Panc1 (cell line): ENCODE measurements at regions not wholly inside any gene's neighbourhood (a gene's known extent, or its start where the extent isn't known, plus 50 kb on each side); places are given as distances from the start of the nearest gene placed in this dataset.

Experiments
- ATAC-seq: fragments of 200-7000 bp; cut with Tn5 transposase; 2 replicates; pipeline ENCODE4 v1.9.1; 2020; ENCODE audit warnings: mild to moderate bottlenecking, moderate library complexity
- BruUV-seq: library from RNA; stranded (reverse); fragments of 400-500 nt; replicated peaks from 2 replicates; lab custom pipeline; 2021; lab: Mats Ljungman, UMichigan
- CTCF ChIA-PET: fragments of 300-600 bp; sonication (Branson Sonifier 250); formaldehyde crosslinking; loops from one replicate; lab custom pipeline; 2022; ENCODE audit warnings: antibody characterized with exemption; lab: Charles Lee
- POLR2A ChIA-PET: fragments of 300-600 bp; sonication (Branson Sonifier 250); formaldehyde crosslinking; loops from one replicate; lab custom pipeline; 2022; ENCODE audit warnings: antibody characterized with exemption; lab: Charles Lee
- DNase-seq: peaks from one replicate; pipeline ENCODE4 v3.0.0-alpha.2; 2010; ENCODE audit warnings: low read depth, low spot score
- H3K27ac ChIP-seq: 2 replicates; pipeline ENCODE4 v1.5.1; 2011; ENCODE audit warnings: mild to moderate bottlenecking, low read length, inconsistent platforms
- H3K27me3 ChIP-seq: fragments of 200-500 bp; sonication (Bioruptor generic); 2 replicates; pipeline ENCODE4 v1.6.0; 2014; ENCODE audit warnings: low read length, inconsistent platforms; ENCODE audit not compliant: control insufficient read depth, insufficient read depth
- H3K36me3 ChIP-seq: fragments of 200-500 bp; sonication (Bioruptor generic); 2 replicates; pipeline ENCODE4 v1.5.1; 2014; ENCODE audit warnings: inconsistent platforms, mild to moderate bottlenecking, low read length, moderate library complexity; ENCODE audit not compliant: control insufficient read depth, insufficient read depth
- H3K4me1 ChIP-seq: 2 replicates; pipeline ENCODE4 v1.5.1; 2011; ENCODE audit warnings: inconsistent platforms, mild to moderate bottlenecking, low read length, moderate library complexity; ENCODE audit not compliant: control insufficient read depth, insufficient read depth
- H3K4me3 ChIP-seq, 2 experiments: 2 replicates each; pipeline ENCODE4 v1.5.1; 2011 to 2012; ENCODE audit warnings: low read depth in 2 of 2, low read length in 2 of 2, mild to moderate bottlenecking in 2 of 2, inconsistent platforms in 1 of 2, moderate library complexity in 1 of 2
- H3K9me3 ChIP-seq: fragments of 200-500 bp; sonication (Bioruptor generic); 2 replicates; pipeline ENCODE4 v1.5.1; 2014; ENCODE audit warnings: low read depth, mild to moderate bottlenecking, inconsistent platforms, low read length, moderate library complexity; ENCODE audit not compliant: control insufficient read depth, insufficient read depth
- in situ Hi-C: cut with HindIII; loops from 2 replicates; pipeline ENCODE4 v1.10.0; 2016; ENCODE audit warnings: low sequenced_read_pairs, low pct_unique_long_range_greater_than_20kb
- intact Hi-C: fragments of 100-400 bp; cut with micrococcal nuclease; formaldehyde crosslinking; loops from one replicate; pipeline ENCODE4 v1.10.0; 2022; ENCODE audit not compliant: unreplicated experiment
- TF ChIP-seq, protein P1 (sequence below): fragments of 450-650 bp; IDR thresholded peaks from 2 replicates; pipeline ENCODE4 v1.5.1; 2017; ENCODE audit warnings: mild to moderate bottlenecking
- TF ChIP-seq, protein P2 (sequence below), 2 experiments: IDR thresholded peaks; 2 replicates each; pipeline ENCODE4 v1.6.1; 2011 to 2012; ENCODE audit warnings: low read depth in 2 of 2, control low read depth in 1 of 2, low read length in 1 of 2, mild to moderate bottlenecking in 1 of 2, moderate library complexity in 1 of 2; ENCODE audit not compliant: insufficient read depth in 1 of 2

GRCh38 chr16:89038811-89039735 lies 54.6 kb upstream of the ACSF3 start:
- ChIA-PET POLR2A (interaction anchor here (0.6 to 1.2 kb wide), 2 partner anchors 47 to 49 kb away, joined by 3 read pairs; no protein-coding TSS in a partner anchor), CTCF (no interaction called here)
- Histone ChIP-seq H3K4me1 (no peaks in the 10 kb centered on the region), H3K27ac (no peak overlapping the region), H3K27me3 (no peaks in the 10 kb centered on the region; the same call in 1 of the 2 replicates), H3K9me3 (no peaks in the 10 kb centered on the region), H3K4me3 (no peak overlapping the region), H3K36me3 (no peaks in the 10 kb centered on the region)
- no TSS peak for BruUV-seq
- intact Hi-C loops (no loop called here), in situ Hi-C loops (no loop called here)
- TF ChIP-seq, protein P1, sequence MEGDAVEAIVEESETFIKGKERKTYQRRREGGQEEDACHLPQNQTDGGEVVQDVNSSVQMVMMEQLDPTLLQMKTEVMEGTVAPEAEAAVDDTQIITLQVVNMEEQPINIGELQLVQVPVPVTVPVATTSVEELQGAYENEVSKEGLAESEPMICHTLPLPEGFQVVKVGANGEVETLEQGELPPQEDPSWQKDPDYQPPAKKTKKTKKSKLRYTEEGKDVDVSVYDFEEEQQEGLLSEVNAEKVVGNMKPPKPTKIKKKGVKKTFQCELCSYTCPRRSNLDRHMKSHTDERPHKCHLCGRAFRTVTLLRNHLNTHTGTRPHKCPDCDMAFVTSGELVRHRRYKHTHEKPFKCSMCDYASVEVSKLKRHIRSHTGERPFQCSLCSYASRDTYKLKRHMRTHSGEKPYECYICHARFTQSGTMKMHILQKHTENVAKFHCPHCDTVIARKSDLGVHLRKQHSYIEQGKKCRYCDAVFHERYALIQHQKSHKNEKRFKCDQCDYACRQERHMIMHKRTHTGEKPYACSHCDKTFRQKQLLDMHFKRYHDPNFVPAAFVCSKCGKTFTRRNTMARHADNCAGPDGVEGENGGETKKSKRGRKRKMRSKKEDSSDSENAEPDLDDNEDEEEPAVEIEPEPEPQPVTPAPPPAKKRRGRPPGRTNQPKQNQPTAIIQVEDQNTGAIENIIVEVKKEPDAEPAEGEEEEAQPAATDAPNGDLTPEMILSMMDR: no peak
- TF ChIP-seq, protein P2, sequence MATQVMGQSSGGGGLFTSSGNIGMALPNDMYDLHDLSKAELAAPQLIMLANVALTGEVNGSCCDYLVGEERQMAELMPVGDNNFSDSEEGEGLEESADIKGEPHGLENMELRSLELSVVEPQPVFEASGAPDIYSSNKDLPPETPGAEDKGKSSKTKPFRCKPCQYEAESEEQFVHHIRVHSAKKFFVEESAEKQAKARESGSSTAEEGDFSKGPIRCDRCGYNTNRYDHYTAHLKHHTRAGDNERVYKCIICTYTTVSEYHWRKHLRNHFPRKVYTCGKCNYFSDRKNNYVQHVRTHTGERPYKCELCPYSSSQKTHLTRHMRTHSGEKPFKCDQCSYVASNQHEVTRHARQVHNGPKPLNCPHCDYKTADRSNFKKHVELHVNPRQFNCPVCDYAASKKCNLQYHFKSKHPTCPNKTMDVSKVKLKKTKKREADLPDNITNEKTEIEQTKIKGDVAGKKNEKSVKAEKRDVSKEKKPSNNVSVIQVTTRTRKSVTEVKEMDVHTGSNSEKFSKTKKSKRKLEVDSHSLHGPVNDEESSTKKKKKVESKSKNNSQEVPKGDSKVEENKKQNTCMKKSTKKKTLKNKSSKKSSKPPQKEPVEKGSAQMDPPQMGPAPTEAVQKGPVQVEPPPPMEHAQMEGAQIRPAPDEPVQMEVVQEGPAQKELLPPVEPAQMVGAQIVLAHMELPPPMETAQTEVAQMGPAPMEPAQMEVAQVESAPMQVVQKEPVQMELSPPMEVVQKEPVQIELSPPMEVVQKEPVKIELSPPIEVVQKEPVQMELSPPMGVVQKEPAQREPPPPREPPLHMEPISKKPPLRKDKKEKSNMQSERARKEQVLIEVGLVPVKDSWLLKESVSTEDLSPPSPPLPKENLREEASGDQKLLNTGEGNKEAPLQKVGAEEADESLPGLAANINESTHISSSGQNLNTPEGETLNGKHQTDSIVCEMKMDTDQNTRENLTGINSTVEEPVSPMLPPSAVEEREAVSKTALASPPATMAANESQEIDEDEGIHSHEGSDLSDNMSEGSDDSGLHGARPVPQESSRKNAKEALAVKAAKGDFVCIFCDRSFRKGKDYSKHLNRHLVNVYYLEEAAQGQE (IDR thresholded peaks at IDR 0.05; ENCODE audit: insufficient read depth in 1 of 2, low read depth in 2 of 2, low read length in 1 of 2): peak; percentile 36 to 53; a peak in 2 of 4 replicates
- DNase-seq (no peak), ATAC-seq (no peak)

GRCh38 chr16:89039756-89040155 lies 53.9 kb upstream of the ACSF3 start:
- BruUV-seq: no TSS peak
- H3K36me3 ChIP-seq: no peaks in the 10 kb centered on the region
- H3K9me3 ChIP-seq: no peaks in the 10 kb centered on the region
- TF ChIP-seq, protein P2 (IDR thresholded peaks at IDR 0.05; ENCODE audit: insufficient read depth in 1 of 2, low read depth in 2 of 2, low read length in 1 of 2): no peak
- CTCF ChIA-PET: no interaction called here
- POLR2A ChIA-PET: interaction anchor here (1.2 kb wide), 1 partner anchor 46 kb away, joined by 3 read pairs; no protein-coding TSS in a partner anchor
- intact Hi-C loops (no loop called here), in situ Hi-C loops (no loop called here)
- H3K27ac ChIP-seq: no peak overlapping the region
- ATAC-seq: no peak
- H3K4me3 ChIP-seq: no peak overlapping the region
- H3K27me3 ChIP-seq: no peaks in the 10 kb centered on the region; the same call in 1 of the 2 replicates
- no peak for DNase-seq
- no peaks in the 10 kb centered on the region for H3K4me1 ChIP-seq
